HCT116 (cell line): ENCODE measurements at regions not wholly inside any gene's neighbourhood (a gene's known extent, or its start where the extent isn't known, plus 50 kb on each side); places are given as distances from the start of the nearest gene placed in this dataset.

ENCODE experiments used
- ATAC-seq: fragments of 200-7000 bp; cut with Tn5 transposase; 2 replicates; pipeline ENCODE4 v1.9.1; 2020; ENCODE audit warnings: mild to moderate bottlenecking, moderate library complexity
- BruUV-seq: library from RNA; stranded (reverse); fragments of 400-500 nt; replicated peaks from 2 replicates; lab custom pipeline; 2021; lab: Mats Ljungman, UMichigan
- CTCF ChIA-PET: fragments of 300-600 bp; sonication (Branson Sonifier 250); formaldehyde crosslinking; loops from one replicate; lab custom pipeline; 2021; ENCODE audit warnings: antibody characterized with exemption; lab: Charles Lee
- POLR2A ChIA-PET: fragments of 300-600, 350-600 bp; sonication (Branson Sonifier 250); formaldehyde crosslinking; loops from one replicate; lab custom pipeline; 2021; ENCODE audit warnings: antibody characterized with exemption; lab: Charles Lee
- RAD21 ChIA-PET, 2 experiments: fragments of 300-600 bp; sonication (Branson Sonifier 250); formaldehyde crosslinking; loops; one replicate each; lab custom pipeline; 2023; ENCODE audit warnings: low total read pairs in 2 of 2; ENCODE audit not compliant: uncharacterized antibody in 2 of 2, unreplicated experiment in 2 of 2, low non-redundant PET in 1 of 2; lab: Charles Lee
- DNase-seq: peaks from one replicate; pipeline ENCODE4 v3.0.0-alpha.2; 2010; ENCODE audit warnings: low read depth, low spot score
- H2AFZ ChIP-seq: fragments of 200-600 bp; shearing (Covaris generic), sonication (generic); 2 replicates; pipeline ENCODE4 v1.6.1; 2017; ENCODE audit warnings: low read depth, mixed run types, mixed read lengths, antibody characterized with exemption, low read length; ENCODE audit not compliant: poor library complexity, severe bottlenecking
- H3K27ac ChIP-seq: 2 replicates; pipeline ENCODE4 v1.5.1; 2012; ENCODE audit warnings: low read depth, low read length
- H3K27me3 ChIP-seq: fragments of 200-600 bp; sonication (generic); 2 replicates; pipeline ENCODE4 v1.6.1; 2016; ENCODE audit warnings: mixed run types, low read length, mixed read lengths; ENCODE audit not compliant: insufficient read depth
- H3K36me3 ChIP-seq, 2 experiments: fragments of 200-500 bp in 1 of 2; fragments of 200-600 bp in 1 of 2; sonication (Bioruptor generic) in 1 of 2; sonication (generic) in 1 of 2; 2 replicates each; pipeline versions ENCODE4 v1.5.1 to v1.6.1; 2014 to 2016; ENCODE audit warnings: low read length in 2 of 2, inconsistent platforms in 1 of 2, mixed read lengths in 1 of 2, mixed run types in 1 of 2; ENCODE audit not compliant: insufficient read depth in 2 of 2, control insufficient read depth in 1 of 2
- H3K4me1 ChIP-seq, 2 experiments: fragments of 200-600 bp in 1 of 2; sonication (generic) in 1 of 2; 2 replicates each; pipeline versions ENCODE4 v1.5.1 to v1.6.1; 2012 to 2017; ENCODE audit warnings: low read length in 2 of 2, inconsistent platforms in 1 of 2, mild to moderate bottlenecking in 1 of 2, mixed read lengths in 1 of 2, mixed run types in 1 of 2, moderate library complexity in 1 of 2; ENCODE audit not compliant: insufficient read depth in 2 of 2, control insufficient read depth in 1 of 2
- H3K4me2 ChIP-seq: fragments of 200-600 bp; sonication (generic); 2 replicates; pipeline ENCODE4 v1.6.1; 2017; ENCODE audit warnings: mixed run types, low read length, mixed read lengths
- H3K4me3 ChIP-seq, 2 experiments: fragments of 200-600 bp in 1 of 2; sonication (generic) in 1 of 2; replicated peaks in 1 of 2; 2 replicates each; pipeline ENCODE4 v1.5.1; 2011 to 2016; ENCODE audit warnings: low read length in 2 of 2, control low read depth in 1 of 2, low read depth in 1 of 2, mild to moderate bottlenecking in 1 of 2, mixed read lengths in 1 of 2, mixed run types in 1 of 2
- H3K79me2 ChIP-seq: fragments of 200-600 bp; sonication (generic); 2 replicates; pipeline ENCODE4 v1.6.1; 2017; ENCODE audit warnings: mild to moderate bottlenecking, mixed run types, low read length, moderate library complexity, mixed read lengths; ENCODE audit not compliant: insufficient read depth
- H3K9ac ChIP-seq: fragments of 200-600 bp; sonication (generic); 2 replicates; pipeline ENCODE4 v1.6.1; 2016; ENCODE audit warnings: low read length, mixed read lengths
- H3K9me2 ChIP-seq: fragments of 200-600 bp; sonication (generic), shearing (Covaris generic); 2 replicates; pipeline ENCODE4 v1.6.1; 2017; ENCODE audit warnings: mixed run types, mild to moderate bottlenecking, moderate library complexity; ENCODE audit not compliant: insufficient read depth
- H3K9me3 ChIP-seq, 2 experiments: fragments of 200-500 bp in 1 of 2; fragments of 200-600 bp in 1 of 2; sonication (Bioruptor generic) in 1 of 2; sonication (generic) in 1 of 2; 2 replicates each; pipeline ENCODE4 v1.6.1; 2014 to 2017; ENCODE audit warnings: low read length in 2 of 2, mixed read lengths in 2 of 2, inconsistent platforms in 1 of 2, low read depth in 1 of 2, mild to moderate bottlenecking in 1 of 2, mixed run types in 1 of 2, moderate library complexity in 1 of 2; ENCODE audit not compliant: control insufficient read depth in 1 of 2, insufficient read depth in 1 of 2
- H4K20me1 ChIP-seq: fragments of 200-600 bp; sonication (generic), shearing (Covaris generic); 2 replicates; pipeline ENCODE4 v1.6.1; 2017; ENCODE audit warnings: mixed run types, mild to moderate bottlenecking, moderate library complexity; ENCODE audit not compliant: insufficient read depth
- CBX3 ChIP-seq: IDR thresholded peaks from 2 replicates; pipeline ENCODE4 v1.6.1; 2012; ENCODE audit warnings: low read depth
- CTCF ChIP-seq, 3 experiments: fragments of 200-600 bp in 1 of 3; sonication (generic) in 1 of 3; IDR thresholded peaks in 2 of 3; conservative IDR thresholded peaks in 1 of 3; 2 replicates each; pipeline ENCODE4 v1.5.1; 2012 to 2017; ENCODE audit warnings: low read depth in 2 of 3, low read length in 2 of 3, antibody characterized with exemption in 1 of 3, borderline replicate concordance in 1 of 3, control low read depth in 1 of 3, mild to moderate bottlenecking in 1 of 3, mixed read lengths in 1 of 3, mixed run types in 1 of 3, moderate library complexity in 1 of 3; ENCODE audit not compliant: insufficient read depth in 1 of 3
- EGR1 ChIP-seq: IDR thresholded peaks from 2 replicates; pipeline ENCODE4 v1.6.1; 2012; ENCODE audit warnings: low read depth
- ELF1 ChIP-seq: IDR thresholded peaks from 2 replicates; pipeline ENCODE4 v1.6.1; 2012; ENCODE audit warnings: low read depth, borderline replicate concordance
- EZH2 ChIP-seq: fragments of 200-600 bp; sonication (generic); IDR thresholded peaks from 2 replicates; pipeline ENCODE4 v1.6.1; 2017; ENCODE audit warnings: antibody characterized with exemption, mixed run types
- EZH2phosphoT487 ChIP-seq: fragments of 200-600 bp; IDR thresholded peaks from 2 replicates; pipeline ENCODE4 v1.6.1; 2018; ENCODE audit warnings: antibody characterized with exemption, borderline replicate concordance
- FOSL1 ChIP-seq: IDR thresholded peaks from 2 replicates; pipeline ENCODE4 v1.6.1; 2012; ENCODE audit warnings: low read depth
- JUND ChIP-seq: IDR thresholded peaks from 2 replicates; pipeline ENCODE4 v1.6.1; 2012
- MAX ChIP-seq: IDR thresholded peaks from 2 replicates; pipeline ENCODE4 v1.6.1; 2012
- POLR2A ChIP-seq: IDR thresholded peaks from 2 replicates; pipeline ENCODE4 v1.7.0; 2011; ENCODE audit warnings: borderline replicate concordance; ENCODE audit not compliant: insufficient read depth, insufficient read length; ENCODE audit errors: extremely low read depth
- REST ChIP-seq: IDR thresholded peaks from 2 replicates; pipeline ENCODE4 v1.6.1; 2012; ENCODE audit warnings: low read depth
- SP1 ChIP-seq: IDR thresholded peaks from 2 replicates; pipeline ENCODE4 v1.6.1; 2012; ENCODE audit warnings: low read depth
- YY1 ChIP-seq: IDR thresholded peaks from 2 replicates; pipeline ENCODE4 v1.6.1; 2011; ENCODE audit warnings: low read length, low read depth, moderate library complexity, mild to moderate bottlenecking; ENCODE audit not compliant: insufficient replicate concordance; ENCODE audit errors: extremely low read depth
- intact Hi-C: fragments of 100-400 bp; cut with micrococcal nuclease; formaldehyde crosslinking; loops from 2 replicates; pipeline ENCODE4 v1.10.0; 2022

GRCh38 chr4:177185579-177185978 is 124.1 kb upstream of the NEIL3 start:
- DNase-seq (no peak), ATAC-seq (no peak)
- intact Hi-C loops, result no loop called here
- no TSS peak for BruUV-seq
- no peaks in the 10 kb centered on the region for H3K79me2 ChIP-seq
- ChIA-PET RAD21 (no interaction called here), CTCF (no interaction called here), POLR2A (no interaction called here)
- no peak overlapping the region for H3K27ac ChIP-seq
- no peak overlapping the region for H2AFZ ChIP-seq
- H4K20me1 ChIP-seq, result no peaks in the 10 kb centered on the region
- no peak overlapping the region for H3K9ac ChIP-seq
- H3K27me3 ChIP-seq, result no peaks in the 10 kb centered on the region
- H3K4me3 ChIP-seq, result no peak overlapping the region
- H3K4me2 ChIP-seq, result no peak overlapping the region
- H3K36me3 ChIP-seq, result no peaks in the 10 kb centered on the region
- no peaks in the 10 kb centered on the region for H3K9me3 ChIP-seq
- TF ChIP-seq CBX3 (no peak), FOSL1 (no peak), EZH2phosphoT487 (no peak), CTCF (IDR thresholded peaks at IDR 0.05 in 2 of 3, conservative IDR thresholded peaks at IDR 0.05 in 1 of 3; ENCODE audit: borderline replicate concordance in 1 of 3, insufficient read depth in 1 of 3, low read depth in 2 of 3, low read length in 2 of 3) (no peak), JUND (no peak), MAX (no peak), EZH2 (no peak), POLR2A (no peak), SP1 (no peak)
- no peaks in the 10 kb centered on the region for H3K9me2 ChIP-seq
- H3K4me1 ChIP-seq, result no peaks in the 10 kb centered on the region

- H3K27ac ChIP-seq, result no peak overlapping the region
- ChIA-PET POLR2A (no interaction called here), CTCF (no interaction called here), RAD21 (no interaction called here)
- H3K9me3 ChIP-seq, result no peaks in the 10 kb centered on the region
- BruUV-seq, result no TSS peak
- H3K79me2 ChIP-seq, result no peaks in the 10 kb centered on the region
- no peak overlapping the region for H3K4me2 ChIP-seq
- no peaks in the 10 kb centered on the region for H3K27me3 ChIP-seq
- DNase-seq (no peak), ATAC-seq (no peak)
- H4K20me1 ChIP-seq, result no peaks in the 10 kb centered on the region
- H3K36me3 ChIP-seq, result no peaks in the 10 kb centered on the region
- H3K4me3 ChIP-seq, result no peak overlapping the region
- no peak overlapping the region for H2AFZ ChIP-seq
- H3K4me1 ChIP-seq, result no peaks in the 10 kb centered on the region
- intact Hi-C loops, result no loop called here
- H3K9ac ChIP-seq, result no peak overlapping the region
- H3K9me2 ChIP-seq, result no peaks in the 10 kb centered on the region
- TF ChIP-seq SP1 (no peak), REST (no peak), EZH2 (no peak), YY1 (no peak), ELF1 (no peak), CTCF (IDR thresholded peaks at IDR 0.05 in 2 of 3, conservative IDR thresholded peaks at IDR 0.05 in 1 of 3; ENCODE audit: borderline replicate concordance in 1 of 3, insufficient read depth in 1 of 3, low read depth in 2 of 3, low read length in 2 of 3) (no peak), EGR1 (no peak)
These were observed 122.3 kb upstream of the NEIL3 start for GRCh38 chr4:177187371-177187770.
